Activated CD8-positive, alpha-beta memory T cell treated with anti-CD3 and anti-CD28 coated beads, Interleukin-2, amount 50 U/mL, for 48 hours (primary cell): ENCODE measurements at regions not wholly inside any gene's neighbourhood (a gene's known extent, or its start where the extent isn't known, plus 50 kb on each side); places are given as distances from the start of the nearest gene placed in this dataset.
A peak's percentile ranks its signal among the peaks of the same experiment; 100 is the strongest.
"Not testable (repeated sequence)": the region's sequence is repeated elsewhere in the genome, so short reads cannot be mapped to it uniquely, and the experiment has no call there.

Experiments used
- DNase-seq: peaks from one replicate; pipeline ENCODE4 v3.0.0-alpha.2; 2020

- no peak for DNase-seq
Observed at GRCh38 chrX:16067886-16068515, 55.4 kb upstream of the GRPR start.

DNA sequence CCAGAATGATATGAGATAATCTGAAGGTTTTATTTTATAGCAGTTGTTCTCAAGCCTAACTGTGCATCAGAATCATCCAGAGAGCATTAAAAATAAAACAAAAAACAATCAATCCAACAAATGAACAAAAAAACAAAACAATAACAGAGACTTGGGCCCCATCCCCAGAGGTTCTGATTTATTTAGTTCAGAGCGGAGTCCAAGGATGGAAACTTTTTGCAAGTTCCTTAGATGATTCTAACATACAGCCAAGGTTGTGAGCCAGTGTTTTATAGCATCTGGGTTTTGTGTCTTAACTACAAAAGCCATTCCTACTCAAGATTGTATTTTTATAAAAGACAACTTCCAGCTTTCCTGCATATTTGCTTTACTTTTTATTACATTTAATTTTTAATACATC lies 59.4 kb upstream of the GRPR start:
- no peak for DNase-seq

DNA sequence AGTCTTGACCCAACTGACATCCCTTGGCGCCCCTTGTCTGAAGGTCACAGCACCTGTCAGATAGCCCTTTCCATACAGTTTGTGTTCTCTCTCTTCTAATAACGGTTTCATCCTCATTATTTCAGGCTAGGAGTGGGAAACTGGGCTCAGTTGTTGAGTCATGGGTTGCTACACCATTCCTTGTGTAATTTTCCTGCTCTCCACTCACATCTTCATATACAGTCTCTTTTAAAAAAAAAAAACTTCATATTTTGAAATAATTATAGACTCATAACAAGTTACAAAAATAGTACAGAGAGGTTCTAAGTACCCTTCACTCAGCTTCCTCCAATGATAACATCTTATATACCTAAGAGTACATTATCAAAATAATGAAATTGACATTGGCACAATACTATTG lies 60.2 kb upstream of the GRPR start:
- no peak for DNase-seq

- DNase-seq, result no peak
Observed at GRCh38 chrX:16061296-16061695, 62.1 kb upstream of the GRPR start.

GRCh38 chrX:16060252-16060651 lies 63.1 kb upstream of the GRPR start:
- no peak for DNase-seq

- not testable (repeated sequence) for DNase-seq
Observed at GRCh38 chrX:16049126-16049525, 74.2 kb upstream of the GRPR start.

DNA sequence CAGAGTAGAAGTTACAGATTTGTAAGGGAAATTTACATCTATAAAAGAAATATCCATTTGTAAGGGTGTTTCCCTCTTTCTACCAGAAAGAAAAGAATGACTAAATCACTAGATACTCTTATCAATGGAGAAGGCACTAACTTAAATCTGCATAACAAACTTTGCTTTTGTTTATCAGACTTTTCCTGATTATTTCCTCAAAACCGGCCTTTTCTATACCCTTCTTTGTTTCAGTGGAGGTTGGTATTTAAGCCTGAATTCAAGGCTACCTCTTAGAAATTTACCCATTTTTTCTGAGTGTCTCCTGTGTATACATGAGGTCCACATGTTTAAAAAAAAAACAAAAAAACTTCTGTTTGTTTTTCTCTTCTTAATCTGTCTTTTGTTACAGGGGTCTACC lies 80.4 kb upstream of the GRPR start:
- no peak for DNase-seq

- no peak for DNase-seq
Observed at GRCh38 chrX:16039834-16040233, 83.5 kb upstream of the GRPR start.

DNA sequence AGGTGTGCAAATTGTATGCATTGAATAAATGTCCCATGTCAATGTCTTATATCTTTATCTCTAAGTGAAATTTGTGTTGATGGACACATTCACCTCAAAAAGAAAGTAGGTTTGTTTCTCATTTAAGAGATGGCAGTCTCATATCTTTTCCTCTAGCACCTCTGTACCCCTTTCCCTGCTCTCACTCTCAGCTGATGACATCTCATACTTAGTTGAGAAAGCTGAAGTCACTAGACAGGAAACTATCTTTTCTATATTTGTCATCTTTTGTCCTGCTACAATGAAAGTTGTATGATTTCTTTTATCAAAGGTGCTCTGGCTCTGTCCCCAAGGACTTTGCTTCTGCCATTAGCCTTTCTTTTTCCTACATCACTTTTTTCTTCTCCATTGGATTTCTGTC lies 84.0 kb upstream of the GRPR start:
- DNase-seq, result no peak

DNA sequence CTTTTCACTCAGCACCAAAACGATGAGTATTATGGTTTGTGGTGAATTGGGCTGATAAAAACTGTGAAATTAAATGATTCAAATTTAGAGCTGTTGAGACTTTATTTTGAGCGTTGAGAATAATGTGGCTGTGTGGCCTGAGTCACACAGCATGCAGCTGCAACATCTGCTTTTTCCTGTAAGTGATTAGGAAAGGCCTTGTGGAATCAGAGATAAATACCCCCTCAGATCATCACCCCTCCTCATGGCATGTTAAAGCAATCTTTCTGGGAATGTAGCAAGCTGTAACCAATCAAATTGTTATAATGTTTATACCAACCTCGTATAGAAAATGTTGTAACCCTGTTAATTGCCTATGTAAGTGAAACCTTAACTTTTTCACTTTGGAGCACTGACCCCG lies 90.0 kb upstream of the GRPR start:
- no peak for DNase-seq

- no peak for DNase-seq
Observed at GRCh38 chrX:16028576-16028975, 94.8 kb upstream of the GRPR start.

DNA sequence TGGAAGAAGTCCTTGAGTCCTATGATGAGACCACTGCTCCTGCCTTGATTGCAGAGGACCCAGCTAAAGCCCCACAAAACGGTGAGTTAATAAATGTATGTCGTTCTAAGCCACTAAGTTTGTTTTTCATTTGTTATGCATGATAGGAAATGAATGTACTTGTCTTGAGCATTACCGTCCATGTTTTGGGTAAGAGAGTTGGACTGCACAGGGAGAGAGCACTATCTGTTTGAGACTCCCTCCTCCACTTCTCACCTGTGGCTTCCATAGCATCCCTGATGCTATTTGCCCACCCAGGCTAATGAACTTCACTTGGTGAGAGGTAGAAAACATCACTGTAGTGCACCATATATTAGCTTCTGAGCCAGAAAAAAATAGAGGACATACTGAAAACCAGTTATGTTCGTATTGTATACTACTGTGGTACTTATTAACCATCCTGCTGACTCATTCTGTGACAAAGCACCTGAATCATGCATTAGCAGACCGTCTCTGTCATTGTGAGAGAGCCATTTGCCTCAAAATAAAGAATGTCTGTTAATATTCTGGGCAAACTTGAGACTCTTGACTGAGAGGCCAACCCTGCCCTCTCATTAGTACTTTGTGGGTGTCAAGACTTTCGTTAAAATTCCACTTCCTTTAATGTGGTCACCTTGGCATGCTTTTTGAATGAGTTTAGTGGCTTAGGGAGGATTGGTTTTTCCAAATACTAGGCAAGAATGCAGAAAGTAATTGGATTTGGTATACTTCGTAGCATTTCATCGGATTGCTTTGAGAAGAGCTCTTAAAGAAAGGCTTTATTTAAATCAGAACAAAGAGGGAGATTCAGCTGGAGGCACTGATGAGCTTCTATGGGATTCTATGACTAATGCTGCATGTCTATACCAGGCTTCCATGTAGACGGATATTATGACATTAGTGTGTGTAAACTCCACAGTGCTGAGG lies 99.3 kb upstream of the GRPR start:
- no peak for DNase-seq

DNA sequence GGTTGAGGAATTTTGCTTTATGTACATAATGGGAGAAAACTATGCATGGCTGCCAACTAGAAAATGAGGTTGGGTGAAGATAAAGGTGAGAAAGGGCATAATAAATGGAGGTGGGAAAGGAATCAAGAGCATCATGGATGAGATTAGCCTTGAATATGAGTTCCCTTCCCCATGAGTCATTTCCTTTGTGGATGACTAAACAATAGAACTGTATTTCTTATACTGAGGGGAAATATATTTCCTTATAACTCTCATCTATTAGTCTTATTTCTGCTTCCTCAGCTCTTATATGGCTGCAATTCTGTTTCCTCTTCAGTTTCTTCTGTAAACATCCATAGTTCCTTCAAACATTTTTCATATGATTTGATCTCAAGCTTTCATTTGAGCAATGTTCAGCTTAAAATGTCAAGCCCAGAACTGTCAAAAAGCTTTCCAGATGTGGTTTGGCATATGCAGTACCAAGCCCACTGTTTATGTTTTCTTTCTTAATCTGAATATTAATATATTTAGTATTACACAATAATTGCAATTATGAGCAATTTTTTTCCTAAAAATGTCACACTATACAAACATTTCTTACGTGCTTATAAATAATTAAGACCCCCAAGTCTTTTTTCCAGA lies 100.7 kb upstream of the GRPR start:
- no peak for DNase-seq

DNA sequence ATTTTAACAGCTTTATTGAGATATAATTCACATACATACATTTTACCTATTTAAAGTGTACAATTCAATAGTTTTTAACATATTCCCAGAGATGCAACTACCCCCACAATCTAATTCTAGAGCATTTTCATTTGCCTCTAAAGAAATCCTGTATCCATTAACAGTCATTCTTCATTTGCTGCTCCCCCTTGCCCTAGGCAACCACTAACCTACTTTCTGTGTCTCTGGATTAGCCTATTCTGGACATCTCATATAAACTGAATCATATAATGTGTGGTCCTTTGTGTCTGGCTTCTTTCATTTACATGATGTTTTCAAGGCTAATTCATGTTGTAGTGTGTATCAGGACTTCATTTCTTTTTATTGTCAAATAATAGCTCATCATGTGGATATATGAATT lies 105.1 kb upstream of the GRPR start:
- DNase-seq, result no peak

DNA sequence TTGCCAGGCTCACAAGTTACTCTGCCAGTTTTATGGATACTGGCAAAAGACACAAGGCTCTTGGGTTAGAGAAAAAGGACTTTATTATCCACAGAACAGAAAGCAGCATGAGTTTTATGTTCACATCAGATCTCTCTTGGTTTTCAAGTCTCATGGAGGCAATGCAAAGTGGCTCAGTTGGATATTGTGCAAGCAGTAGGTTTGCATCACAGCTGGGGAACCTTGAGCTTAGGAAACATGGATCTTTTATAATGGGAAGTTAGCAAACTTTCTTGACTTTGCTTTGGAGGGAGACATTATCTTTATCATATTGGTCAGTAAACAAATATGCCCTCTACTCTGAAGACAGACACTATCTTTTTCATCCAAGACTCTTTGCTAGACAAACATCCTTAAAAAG lies 109.2 kb upstream of the GRPR start:
- no peak for DNase-seq

GRCh38 chrX:16012250-16012649 lies 111.1 kb upstream of the GRPR start:
- no peak for DNase-seq

DNA sequence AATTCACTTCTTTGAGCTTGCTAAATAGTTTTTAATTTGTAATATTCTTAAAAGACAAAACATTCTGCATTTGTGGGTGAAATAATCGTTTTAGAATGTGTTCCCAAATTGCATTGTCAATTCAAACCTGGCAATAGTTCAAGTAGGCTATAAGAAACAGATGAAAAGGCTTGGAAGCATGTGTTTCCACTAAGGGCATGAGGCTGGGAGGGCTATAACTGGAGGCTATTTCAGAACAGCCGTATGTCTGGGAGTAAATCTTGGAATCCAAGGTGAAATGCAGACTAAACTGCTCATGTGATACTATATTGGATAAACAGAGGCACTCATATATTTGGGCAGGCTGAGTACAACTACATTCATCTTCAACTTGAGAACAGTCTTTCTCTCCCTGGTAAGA lies 117.4 kb upstream of the GRPR start:
- no peak for DNase-seq

GRCh38 chrX:16002185-16002584 lies 121.2 kb upstream of the GRPR start:
- no peak for DNase-seq

- no peak for DNase-seq
Observed at GRCh38 chrX:15998350-15998749, 125.0 kb upstream of the GRPR start.

DNA sequence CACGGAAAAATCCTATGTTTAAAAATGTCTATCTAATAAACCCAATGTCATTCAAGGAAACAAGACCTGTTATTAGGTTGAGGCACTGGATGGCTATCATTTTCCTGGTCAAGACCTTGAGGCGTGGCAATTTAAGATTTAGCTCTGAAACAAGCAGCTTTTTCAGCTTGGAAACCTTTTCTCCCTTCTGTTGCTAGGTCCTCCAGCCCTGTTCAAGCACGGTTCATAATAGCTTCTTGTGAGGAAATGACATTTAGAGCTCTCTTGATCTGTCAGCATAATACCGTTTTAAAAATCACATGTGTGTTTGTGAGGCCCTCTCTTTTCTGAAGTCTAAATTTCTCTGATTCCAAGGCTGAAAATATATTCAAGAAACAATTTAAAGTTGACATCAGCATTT lies 133.6 kb upstream of the GRPR start:
- no peak for DNase-seq

DNA sequence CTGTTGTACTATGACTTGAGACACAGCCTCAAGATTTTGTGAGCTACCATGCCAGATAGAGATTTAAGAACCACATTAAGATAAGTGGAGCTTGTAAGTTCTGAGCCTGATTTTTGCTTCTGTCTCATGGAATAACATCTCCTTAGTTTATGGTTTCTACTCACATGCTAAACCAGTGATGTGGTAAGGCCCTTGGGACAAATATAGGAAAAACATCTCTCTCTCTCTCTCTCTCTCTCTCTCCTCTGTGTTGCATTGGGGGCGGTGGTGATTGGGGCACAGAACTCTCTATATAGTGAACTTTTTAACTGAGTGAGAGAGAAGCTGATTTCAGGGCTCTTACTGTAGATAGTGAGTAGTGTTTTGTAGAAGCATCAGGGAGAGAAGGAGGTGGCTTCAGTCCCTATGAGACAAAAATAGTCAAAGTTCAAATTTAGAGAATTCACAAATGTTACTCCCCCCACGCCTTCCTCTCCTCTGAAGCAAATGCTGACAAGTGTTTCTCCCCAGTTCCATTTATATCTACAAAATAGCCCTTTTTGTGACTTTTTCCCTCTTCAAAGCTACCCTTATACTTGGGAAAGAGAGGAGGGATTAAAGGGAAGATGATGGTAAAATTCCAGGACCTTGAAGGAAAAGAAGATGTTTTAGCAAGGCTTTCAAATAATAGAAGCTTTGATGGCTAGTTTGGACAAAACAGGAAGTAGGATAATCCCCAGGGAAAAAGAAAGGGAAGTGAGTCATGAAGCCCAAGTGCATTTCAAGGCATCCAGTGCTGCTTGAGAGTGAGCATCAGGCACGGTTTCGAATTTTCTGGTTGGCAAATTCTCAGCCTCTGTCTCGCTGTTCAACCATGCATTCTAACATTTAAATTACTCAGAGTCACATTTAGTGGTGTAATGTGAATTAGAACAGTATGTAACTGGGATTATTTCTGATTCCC lies 134.3 kb upstream of the AP1S2 start:
- no peak for DNase-seq

DNA sequence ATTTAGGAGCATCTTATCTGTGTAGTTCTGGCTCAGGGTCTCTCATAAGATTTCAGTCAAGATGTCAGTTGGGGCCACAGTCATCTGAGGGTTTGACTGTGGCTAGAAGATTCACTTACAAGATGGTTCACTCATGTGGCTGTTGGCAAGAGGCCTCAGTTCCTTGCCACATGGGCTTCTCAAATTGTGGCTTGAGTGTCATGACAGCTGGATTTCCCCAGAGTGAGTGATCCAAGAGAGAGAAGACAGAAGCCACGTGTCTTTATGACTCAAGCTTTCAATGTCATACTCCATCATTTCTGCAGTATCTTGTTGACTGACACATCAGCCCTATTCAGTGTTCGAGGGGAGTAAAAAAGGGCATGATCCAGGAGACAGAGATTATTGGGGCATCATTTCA lies 131.3 kb upstream of the AP1S2 start:
- peak; percentile 51 for DNase-seq

GRCh38 chrX:15983034-15983433 lies 128.4 kb upstream of the AP1S2 start:
- DNase-seq, result no peak
